Lower leg skin (tissue), 4 donors: ENCODE measurements at regions not wholly inside any gene's neighbourhood (a gene's known extent, or its start where the extent isn't known, plus 50 kb on each side); places are given as distances from the start of the nearest gene placed in this dataset.

Experiments used
- DNase-seq, 2 donors: peaks; one replicate each; pipeline ENCODE4 v3.0.0-alpha.2; 2019; ENCODE audit warnings: low spot score in 2 of 2
- H3K4me3 ChIP-seq: fragments of 200-600 bp; sonication (generic); 2 replicates; pipeline ENCODE4 v1.5.1; 2017; ENCODE audit warnings: mild to moderate bottlenecking, low read depth; ENCODE audit not compliant: poor library complexity, severe bottlenecking
- POLR2A ChIP-seq, 2 donors: fragments of 450-650 bp; IDR thresholded peaks; one replicate each; pipeline ENCODE4 v1.6.1; 2016 to 2017; ENCODE audit warnings: antibody characterized with exemption in 2 of 2, mild to moderate bottlenecking in 1 of 2, moderate library complexity in 1 of 2
- WGBS, 2 donors: methylation state at CpG; one replicate each; pipeline ENCODE4 v1.1.5; 2018; 5-methylcytosine and 5-hydroxymethylcytosine counted together
- intact Hi-C: fragments of 100-400 bp; cut with DNase I; formaldehyde crosslinking; loops from one replicate; pipeline ENCODE4 v1.15.0; 2023; ENCODE audit warnings: low total_unique reads
- TF ChIP-seq, protein P1 (sequence below), 3 donors: fragments of 450-650 bp; IDR thresholded peaks; one replicate each; pipeline ENCODE4 v1.5.1; 2016; ENCODE audit warnings: antibody characterized with exemption in 3 of 3, mild to moderate bottlenecking in 3 of 3, moderate library complexity in 2 of 3

GRCh38 chr7:22631730-22632129, 95.3 kb upstream of the IL6 start:
- no peak for DNase-seq
- TF ChIP-seq, protein P1, sequence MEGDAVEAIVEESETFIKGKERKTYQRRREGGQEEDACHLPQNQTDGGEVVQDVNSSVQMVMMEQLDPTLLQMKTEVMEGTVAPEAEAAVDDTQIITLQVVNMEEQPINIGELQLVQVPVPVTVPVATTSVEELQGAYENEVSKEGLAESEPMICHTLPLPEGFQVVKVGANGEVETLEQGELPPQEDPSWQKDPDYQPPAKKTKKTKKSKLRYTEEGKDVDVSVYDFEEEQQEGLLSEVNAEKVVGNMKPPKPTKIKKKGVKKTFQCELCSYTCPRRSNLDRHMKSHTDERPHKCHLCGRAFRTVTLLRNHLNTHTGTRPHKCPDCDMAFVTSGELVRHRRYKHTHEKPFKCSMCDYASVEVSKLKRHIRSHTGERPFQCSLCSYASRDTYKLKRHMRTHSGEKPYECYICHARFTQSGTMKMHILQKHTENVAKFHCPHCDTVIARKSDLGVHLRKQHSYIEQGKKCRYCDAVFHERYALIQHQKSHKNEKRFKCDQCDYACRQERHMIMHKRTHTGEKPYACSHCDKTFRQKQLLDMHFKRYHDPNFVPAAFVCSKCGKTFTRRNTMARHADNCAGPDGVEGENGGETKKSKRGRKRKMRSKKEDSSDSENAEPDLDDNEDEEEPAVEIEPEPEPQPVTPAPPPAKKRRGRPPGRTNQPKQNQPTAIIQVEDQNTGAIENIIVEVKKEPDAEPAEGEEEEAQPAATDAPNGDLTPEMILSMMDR (IDR thresholded peaks at IDR 0.05) = no peak
- TF ChIP-seq POLR2A (IDR thresholded peaks at IDR 0.05) = no peak
- H3K4me3 ChIP-seq = no peak overlapping the region
- intact Hi-C loops = no loop called here
- 62 to 65% methylated on average over 2 of the region's 2 CpGs for WGBS, 2 donors

DNA sequence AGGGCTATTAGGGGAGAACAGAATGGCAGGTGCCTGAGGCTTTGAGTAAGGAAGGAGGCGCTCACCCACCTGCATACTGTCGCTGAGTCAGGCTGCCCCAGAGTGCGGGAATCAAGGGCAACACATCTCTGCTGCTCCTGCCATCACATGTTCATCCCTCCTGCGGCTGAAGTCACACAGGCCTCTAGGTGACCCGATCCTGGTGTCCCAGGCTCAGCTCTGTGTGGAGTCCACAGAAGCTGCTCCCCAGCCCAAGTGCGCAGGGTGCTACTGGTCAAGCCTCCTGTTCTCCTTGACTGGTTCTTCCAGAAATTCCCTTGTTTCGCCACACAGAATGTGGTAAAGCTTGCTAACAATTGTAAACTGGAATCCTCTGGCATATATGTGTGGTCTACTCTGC, 96.9 kb upstream of the IL6 start:
- intact Hi-C loops = no loop called here

DNA sequence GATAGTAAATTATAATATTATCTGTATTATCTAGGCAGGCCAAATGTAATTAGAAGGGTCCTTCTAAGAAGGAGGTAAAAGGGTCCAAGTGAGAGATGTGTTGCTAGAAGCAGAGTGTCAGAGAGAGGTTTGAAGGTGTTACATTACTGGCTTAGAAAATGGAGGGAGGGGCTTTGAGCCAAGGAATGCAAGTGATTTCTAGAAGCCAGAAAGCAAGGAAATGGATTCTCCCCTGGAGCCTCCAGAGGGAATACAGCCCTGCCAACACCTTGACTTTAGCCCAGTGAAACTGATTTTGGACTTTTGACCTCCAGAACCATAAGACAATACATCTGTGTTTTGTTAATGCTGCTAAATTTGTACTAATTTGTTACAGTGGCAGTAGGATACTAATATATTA, 97.9 kb upstream of the IL6 start:
- TF ChIP-seq POLR2A (IDR thresholded peaks at IDR 0.05) = no peak
- TF ChIP-seq, protein P1 (IDR thresholded peaks at IDR 0.05) = no peak

More for the DNA sequence above, 96.9 kb upstream of the IL6 start:
- WGBS, 2 donors = 97 to 99% methylated on average over 7 of the region's 7 CpGs
- DNase-seq = no peak
- TF ChIP-seq, protein P1 (IDR thresholded peaks at IDR 0.05) = no peak
- no peak for TF ChIP-seq POLR2A (IDR thresholded peaks at IDR 0.05)
- H3K4me3 ChIP-seq = no peak overlapping the region

DNA sequence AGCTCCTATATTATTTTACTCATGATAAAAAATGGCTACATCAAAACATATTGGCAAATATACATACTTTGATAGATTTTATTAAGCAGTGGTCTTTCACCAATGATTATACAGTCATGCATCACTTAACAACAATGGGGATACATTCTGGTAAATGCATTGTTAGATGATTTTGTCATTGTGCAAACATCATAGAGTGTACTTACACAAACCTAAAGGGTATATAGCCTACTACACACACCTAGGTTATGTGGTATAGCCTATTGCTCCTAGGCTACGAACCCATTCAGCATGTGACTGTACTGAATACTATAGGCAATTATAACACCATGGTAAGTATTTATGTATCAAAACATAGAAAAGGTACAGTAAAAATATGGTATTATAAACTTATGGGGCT, 98.9 kb upstream of the IL6 start:
- WGBS, 2 donors = 90 to 96% methylated on average over 1 of the region's 1 CpG
- intact Hi-C loops = no loop called here
- H3K4me3 ChIP-seq = no peak overlapping the region
- TF ChIP-seq, protein P1 (IDR thresholded peaks at IDR 0.05) = no peak
- TF ChIP-seq POLR2A (IDR thresholded peaks at IDR 0.05) = no peak
- DNase-seq = no peak

More for the DNA sequence above, 97.9 kb upstream of the IL6 start:
- H3K4me3 ChIP-seq = no peak overlapping the region
- intact Hi-C loops = no loop called here
- no peak for DNase-seq

DNA sequence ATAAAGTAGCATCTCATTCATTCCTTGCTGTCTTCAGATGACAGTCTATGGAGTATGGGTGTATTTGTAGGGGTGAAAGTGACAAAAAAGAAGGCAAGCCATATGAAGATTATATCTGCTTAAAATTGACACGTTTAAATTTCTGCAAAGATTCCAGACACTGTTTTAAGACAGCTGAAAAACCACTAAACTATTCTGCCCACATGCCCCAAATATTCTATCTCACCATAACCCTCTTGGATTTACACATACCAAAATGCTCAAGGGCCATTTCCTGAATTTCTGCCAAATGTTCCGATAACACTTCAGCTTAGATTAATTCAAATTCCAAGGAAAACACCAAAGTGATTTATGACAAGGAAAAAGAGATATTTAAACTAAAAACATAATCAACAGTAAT, 99.9 kb upstream of the IL6 start:
- DNase-seq = no peak
- no peak overlapping the region for H3K4me3 ChIP-seq
- 17 to 24% methylated on average over 2 of the region's 2 CpGs for WGBS, 2 donors
- TF ChIP-seq POLR2A (IDR thresholded peaks at IDR 0.05) = no peak
- TF ChIP-seq, protein P1 (IDR thresholded peaks at IDR 0.05) = no peak
- intact Hi-C loops = no loop called here

DNA sequence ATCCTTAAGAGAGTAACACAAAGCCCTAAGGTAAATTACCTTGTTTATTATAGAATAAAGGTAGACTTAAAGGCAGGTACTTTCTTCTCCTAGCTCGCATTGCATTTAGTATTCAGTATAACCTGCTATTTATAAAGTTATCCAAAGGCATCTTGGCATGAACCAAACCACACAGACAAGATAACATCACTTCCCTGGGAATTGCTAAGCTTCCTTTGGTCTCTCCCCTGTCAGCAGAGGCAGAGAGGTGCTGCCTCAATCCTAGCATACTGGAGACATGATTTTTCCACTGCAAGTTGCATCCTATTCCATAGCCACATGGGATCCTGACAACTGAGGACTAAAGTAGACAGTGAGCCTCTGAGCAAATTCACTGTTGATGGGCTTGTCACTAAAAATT, 101.7 kb upstream of the IL6 start:
- 59 to 68% methylated on average over 1 of the region's 1 CpG for WGBS, 2 donors
- TF ChIP-seq, protein P1 (IDR thresholded peaks at IDR 0.05) = no peak
- no peak for TF ChIP-seq POLR2A (IDR thresholded peaks at IDR 0.05)
- H3K4me3 ChIP-seq = no peak overlapping the region
- intact Hi-C loops = no loop called here
- DNase-seq = no peak
